ENCODE measurements at regions not wholly inside any gene's neighbourhood (a gene's known extent, or its start where the extent isn't known, plus 50 kb on each side); places are given as distances from the start of the nearest gene placed in this dataset.

GRCh38 chr9:81292056-81292805 is 397.1 kb downstream of the TLE1 start:
- FAIRE-seq (no peak), DNase-seq (ENCODE audit: low read depth in 1 of 2, low spot score in 2 of 2) (no peak)
- Histone ChIP-seq H3K23me2 (ENCODE audit: low read depth, low read length) (no peaks in the 10 kb centered on the region), H3K9me3 (ENCODE audit: insufficient read depth in 2 of 2, low read depth in 1 of 2, low read length in 1 of 2) (no peaks in the 10 kb centered on the region), H3K27me3 (replicated peaks in 1 of 4; ENCODE audit: control insufficient read depth in 3 of 4, extremely low read depth in 1 of 4, insufficient read depth in 3 of 4, low read length in 3 of 4) (no peaks in the 10 kb centered on the region), H4K5ac (ENCODE audit: insufficient read length, low read depth, low read length) (no peak overlapping the region), H4K20me1 (replicated peaks in 1 of 2; ENCODE audit: control insufficient read depth in 1 of 2, insufficient read depth in 2 of 2, low read length in 2 of 2) (no peaks in the 10 kb centered on the region), H3K36me3 (ENCODE audit: control insufficient read depth in 2 of 4, insufficient read depth in 4 of 4, low read length in 3 of 4) (no peaks in the 10 kb centered on the region), H2BK15ac (ENCODE audit: low read length) (no peak overlapping the region), H3K4me3 (ENCODE audit: extremely low read depth in 1 of 4, insufficient read depth in 2 of 4, low read depth in 3 of 4, low read length in 4 of 4) (no peak overlapping the region), H3K4me1 (replicated peaks in 1 of 4; ENCODE audit: control insufficient read depth in 3 of 4, insufficient read depth in 4 of 4, low read length in 3 of 4) (no peaks in the 10 kb centered on the region), H2AK5ac (ENCODE audit: low read depth, low read length) (no peak overlapping the region), H3K9ac (replicated peaks in 1 of 4; ENCODE audit: extremely low read depth in 1 of 4, low read depth in 3 of 4, low read length in 3 of 4) (no peak overlapping the region), H3K23ac (ENCODE audit: insufficient read length) (no peak overlapping the region), H3K4ac (replicated peaks; ENCODE audit: insufficient read length, low read depth, low read length) (no peak overlapping the region), H3K27ac (ENCODE audit: low read depth, low read length) (no peak overlapping the region), H3K56ac (replicated peaks; ENCODE audit: insufficient read length, low read depth, low read length) (no peak overlapping the region), H2BK20ac (ENCODE audit: low read length) (no peak overlapping the region), H4K91ac (replicated peaks; ENCODE audit: insufficient read length, low read length) (no peak overlapping the region), H3K4me2 (ENCODE audit: insufficient read depth in 1 of 2, low read depth in 2 of 2, low read length in 2 of 2) (no peak overlapping the region), H2BK120ac (replicated peaks; ENCODE audit: low read depth, low read length) (no peak overlapping the region), H3K79me2 (ENCODE audit: control insufficient read depth in 1 of 2, insufficient read depth in 2 of 2, low read length in 2 of 2) (no peaks in the 10 kb centered on the region), H3K79me1 (ENCODE audit: low read depth, low read length) (no peaks in the 10 kb centered on the region), H3K14ac (ENCODE audit: insufficient read length) (no peak overlapping the region), H2BK5ac (ENCODE audit: low read depth, low read length) (no peak overlapping the region), H3K18ac (ENCODE audit: extremely low read depth, low read length) (no peak overlapping the region; the same call in 1 of the 2 replicates), H2AFZ (ENCODE audit: low read length) (no peak overlapping the region), H4K8ac (ENCODE audit: extremely low read depth, insufficient read depth, low read length) (no peak overlapping the region), H2BK12ac (ENCODE audit: low read depth, low read length) (no peak overlapping the region)
- WGBS, 2 experiments (ENCODE audit: extremely low coverage in 1 of 2, insufficient coverage in 1 of 2, insufficient read length in 1 of 2, insufficient replicate concordance in 2 of 2, low coverage in 1 of 2, low lambda C conversion rate in 2 of 2, missing lambda C conversion rate in 1 of 2): 92% methylated on average over 7 of the region's 7 CpGs; no CpG with 5 or more reads in 1 of the 2 experiments
- ChIA-PET POLR2A (ENCODE audit: partially characterized antibody) (no interaction called here), CTCF (ENCODE audit: partially characterized antibody) (no interaction called here)
- peak in 1 of 2 experiments; percentile 23; a peak in 1 of 4 replicates for TF ChIP-seq RAD21 (IDR thresholded peaks at IDR 0.05 in 1 of 2, conservative IDR thresholded peaks at IDR 0.05 in 1 of 2; ENCODE audit: low read depth in 2 of 2, low read length in 2 of 2)
- TF ChIP-seq, protein P1, sequence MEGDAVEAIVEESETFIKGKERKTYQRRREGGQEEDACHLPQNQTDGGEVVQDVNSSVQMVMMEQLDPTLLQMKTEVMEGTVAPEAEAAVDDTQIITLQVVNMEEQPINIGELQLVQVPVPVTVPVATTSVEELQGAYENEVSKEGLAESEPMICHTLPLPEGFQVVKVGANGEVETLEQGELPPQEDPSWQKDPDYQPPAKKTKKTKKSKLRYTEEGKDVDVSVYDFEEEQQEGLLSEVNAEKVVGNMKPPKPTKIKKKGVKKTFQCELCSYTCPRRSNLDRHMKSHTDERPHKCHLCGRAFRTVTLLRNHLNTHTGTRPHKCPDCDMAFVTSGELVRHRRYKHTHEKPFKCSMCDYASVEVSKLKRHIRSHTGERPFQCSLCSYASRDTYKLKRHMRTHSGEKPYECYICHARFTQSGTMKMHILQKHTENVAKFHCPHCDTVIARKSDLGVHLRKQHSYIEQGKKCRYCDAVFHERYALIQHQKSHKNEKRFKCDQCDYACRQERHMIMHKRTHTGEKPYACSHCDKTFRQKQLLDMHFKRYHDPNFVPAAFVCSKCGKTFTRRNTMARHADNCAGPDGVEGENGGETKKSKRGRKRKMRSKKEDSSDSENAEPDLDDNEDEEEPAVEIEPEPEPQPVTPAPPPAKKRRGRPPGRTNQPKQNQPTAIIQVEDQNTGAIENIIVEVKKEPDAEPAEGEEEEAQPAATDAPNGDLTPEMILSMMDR (IDR thresholded peaks at IDR 0.05; ENCODE audit: control extremely low read depth in 1 of 3, insufficient read depth in 1 of 3, low read depth in 1 of 3, low read length in 3 of 3): peak in 2 of 3 experiments; percentile 1 to 21; a peak in 2 of 4 replicates
- no peak for TF ChIP-seq HDAC2 (IDR thresholded peaks at IDR 0.05; ENCODE audit: borderline replicate concordance in 1 of 2, low read depth in 2 of 2, low read length in 2 of 2)
- TF ChIP-seq USF2 (IDR thresholded peaks at IDR 0.05; ENCODE audit: low read length): no peak
